ENCODE measurements at regions not wholly inside any gene's neighbourhood (a gene's known extent, or its start where the extent isn't known, plus 50 kb on each side); places are given as distances from the start of the nearest gene placed in this dataset.
"Not testable (repeated sequence)": the region's sequence is repeated elsewhere in the genome, so short reads cannot be mapped to it uniquely, and the experiment has no call there.

- DNase-seq, result no peak
Measured at GRCh38 chr7:131122394-131122793, 205.3 kb upstream of the MKLN1 start.

- DNase-seq, result no peak
Measured at GRCh38 chr7:131124001-131124629, 203.6 kb upstream of the MKLN1 start.

GRCh38 chr7:131124867-131125266 is 202.8 kb upstream of the MKLN1 start:
- no peak for DNase-seq

GRCh38 chr7:131130324-131130723 is 197.4 kb upstream of the MKLN1 start:
- no peak for DNase-seq

GRCh38 chr7:131131012-131131745 is 196.5 kb upstream of the MKLN1 start:
- no peak for DNase-seq

- DNase-seq, result no peak
Measured at GRCh38 chr7:131131746-131132431, 195.8 kb upstream of the MKLN1 start.

- no peak for DNase-seq
Measured at GRCh38 chr7:131139462-131139861, 188.2 kb upstream of the MKLN1 start.

GRCh38 chr7:131141443-131141967 is 186.2 kb upstream of the MKLN1 start:
- DNase-seq, result no peak

- no peak for DNase-seq
Measured at GRCh38 chr7:131143869-131144268, 183.8 kb upstream of the MKLN1 start.

GRCh38 chr7:131145026-131145425 is 182.7 kb upstream of the MKLN1 start:
- DNase-seq, result no peak

- DNase-seq, result no peak
Measured at GRCh38 chr7:131145770-131146169, 181.9 kb upstream of the MKLN1 start.

GRCh38 chr7:131147604-131148003 is 180.1 kb upstream of the MKLN1 start:
- DNase-seq, result no peak

- DNase-seq, result no peak
Measured at GRCh38 chr7:131148258-131148657, 179.4 kb upstream of the MKLN1 start.

- no peak for DNase-seq
Measured at GRCh38 chr7:131148708-131149428, 178.8 kb upstream of the MKLN1 start.

GRCh38 chr7:131149429-131149773 is 178.3 kb upstream of the MKLN1 start:
- DNase-seq, result no peak

- DNase-seq, result no peak
Measured at GRCh38 chr7:131149840-131150239, 177.8 kb upstream of the MKLN1 start.

- no peak for DNase-seq
Measured at GRCh38 chr7:131151034-131151433, 176.6 kb upstream of the MKLN1 start.

- DNase-seq, result no peak
Measured at GRCh38 chr7:131152766-131153165, 174.9 kb upstream of the MKLN1 start.

GRCh38 chr7:131154380-131154779 is 173.3 kb upstream of the MKLN1 start:
- no peak for DNase-seq

GRCh38 chr7:131157530-131158243 is 170.0 kb upstream of the MKLN1 start:
- DNase-seq, result no peak

GRCh38 chr7:131158244-131158636 is 169.4 kb upstream of the MKLN1 start:
- DNase-seq, result not testable (repeated sequence)

GRCh38 chr7:131159961-131160361 is 167.7 kb upstream of the MKLN1 start:
- DNase-seq, result no peak

- DNase-seq, result no peak
Measured at GRCh38 chr7:131161103-131161502, 166.6 kb upstream of the MKLN1 start.
